Right renal pelvis (tissue), 4 donors: ENCODE measurements at regions not wholly inside any gene's neighbourhood (a gene's known extent, or its start where the extent isn't known, plus 50 kb on each side); places are given as distances from the start of the nearest gene placed in this dataset.
A peak's percentile ranks its signal among the peaks of the same experiment; 100 is the strongest.

ENCODE experiments used
- DNase-seq, 4 donors: peaks; one replicate each; pipeline ENCODE4 v3.0.0-alpha.2; 2013; ENCODE audit warnings: low read depth in 4 of 4, low spot score in 3 of 4, missing footprints in 1 of 4

DNA sequence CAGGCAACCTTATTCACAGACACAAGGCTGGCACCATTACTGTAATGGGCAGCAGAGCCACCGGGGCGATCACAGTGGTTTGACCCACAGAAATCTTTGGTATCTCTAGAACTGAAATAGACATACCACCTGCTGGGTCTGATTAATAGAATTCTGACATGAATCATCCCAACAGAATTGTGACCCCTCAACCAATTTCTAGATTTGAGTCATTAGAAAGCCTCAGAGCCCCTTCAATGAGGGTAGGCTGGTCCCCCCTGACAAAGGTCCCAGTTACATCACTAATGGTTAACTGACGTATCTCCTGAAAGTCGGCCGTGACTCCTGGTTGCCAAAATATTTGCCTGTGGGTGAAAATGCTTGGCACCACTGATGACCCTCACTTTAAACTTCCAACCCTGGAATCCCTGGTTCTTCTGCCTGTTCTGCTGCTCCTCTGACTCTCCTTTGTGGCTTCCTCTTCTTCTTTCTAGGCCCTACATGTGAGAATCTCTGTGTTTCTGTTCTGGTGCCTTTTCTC, 124.9 kb upstream of the ARID1B start:
- DNase-seq, result no peak

DNA sequence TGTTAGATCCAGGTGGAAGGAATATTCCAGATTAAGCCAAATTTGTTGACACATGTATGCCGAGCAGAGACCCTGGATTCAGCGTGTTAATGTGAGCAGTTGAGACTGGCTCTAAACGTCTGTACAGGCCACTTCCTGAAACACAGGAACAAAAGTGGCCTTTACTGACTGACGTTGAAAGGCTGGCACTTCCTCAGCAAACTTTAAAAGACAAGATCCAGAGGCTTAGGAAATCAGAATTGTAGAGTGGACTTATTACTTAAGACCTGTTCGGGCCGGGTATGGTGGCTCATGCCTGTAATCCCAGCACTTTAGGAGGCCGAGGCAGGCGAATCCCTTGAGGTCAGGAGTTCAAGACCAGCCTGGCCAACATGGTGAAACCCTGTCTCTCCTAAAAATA, 125.7 kb upstream of the ARID1B start:
- DNase-seq, result no peak

DNA sequence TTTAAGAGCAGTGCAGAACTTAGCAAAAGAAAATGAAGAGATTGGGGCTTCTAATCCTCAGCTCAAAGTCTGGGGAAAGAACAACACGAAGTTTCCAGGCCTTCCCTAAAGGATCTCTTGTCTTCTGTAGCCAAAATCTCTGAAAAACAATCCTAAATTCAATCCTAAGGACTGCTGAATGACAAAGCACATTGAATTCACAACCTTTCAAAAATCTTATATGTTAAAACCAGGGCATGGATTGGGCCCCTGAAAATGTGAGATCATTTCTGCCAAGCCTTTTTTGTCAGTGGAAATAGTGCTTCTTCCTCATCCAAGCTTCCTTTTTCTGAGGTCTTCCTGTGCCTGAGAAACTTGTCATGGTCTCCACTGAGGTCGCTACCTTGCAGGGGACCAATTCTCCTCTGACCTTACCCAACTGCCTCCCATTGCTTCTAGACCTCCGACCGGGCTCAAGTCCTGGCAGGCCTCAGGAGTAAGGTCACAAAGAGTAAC, 126.2 kb upstream of the ARID1B start:
- DNase-seq, result no peak

DNA sequence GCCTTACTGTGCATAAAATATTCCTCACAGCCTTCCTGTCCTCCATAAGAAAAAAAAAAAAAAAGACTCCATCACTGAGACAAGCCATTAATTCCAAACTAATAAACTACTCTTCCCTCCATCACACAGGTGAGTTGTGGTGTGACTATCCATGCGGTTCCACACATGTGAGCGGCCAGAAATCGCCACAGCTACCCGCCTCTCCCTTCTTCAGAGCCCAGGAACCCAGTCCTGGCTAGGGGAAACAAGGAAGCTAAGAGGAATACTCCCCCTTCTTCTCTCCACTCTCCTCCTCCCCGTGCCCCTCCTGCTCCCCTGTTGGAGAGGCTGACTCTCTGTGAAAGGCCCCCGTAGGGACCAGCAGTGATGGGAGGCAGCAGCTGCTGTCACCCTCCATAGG, 128.6 kb upstream of the ARID1B start:
- no peak for DNase-seq

DNA sequence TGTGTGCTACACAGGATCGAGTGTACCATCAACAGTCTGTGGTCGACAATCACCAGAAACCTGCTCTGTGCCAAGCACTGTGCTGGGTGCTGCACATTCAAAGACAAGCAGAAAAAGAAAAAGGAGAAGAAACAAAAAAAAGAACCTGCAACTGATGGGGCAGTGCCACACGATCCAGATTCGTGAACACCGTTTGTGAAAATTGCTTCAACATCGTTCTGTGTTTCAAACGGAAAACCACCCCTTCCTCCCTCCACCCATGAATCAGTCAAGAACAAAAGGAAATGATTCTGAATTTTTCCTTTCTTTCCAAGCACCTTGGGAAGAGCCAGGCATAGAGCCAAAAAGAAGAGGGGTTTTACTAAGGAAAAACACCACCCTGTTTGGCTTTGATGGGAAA, 129.2 kb upstream of the ARID1B start:
- DNase-seq, result no peak

DNA sequence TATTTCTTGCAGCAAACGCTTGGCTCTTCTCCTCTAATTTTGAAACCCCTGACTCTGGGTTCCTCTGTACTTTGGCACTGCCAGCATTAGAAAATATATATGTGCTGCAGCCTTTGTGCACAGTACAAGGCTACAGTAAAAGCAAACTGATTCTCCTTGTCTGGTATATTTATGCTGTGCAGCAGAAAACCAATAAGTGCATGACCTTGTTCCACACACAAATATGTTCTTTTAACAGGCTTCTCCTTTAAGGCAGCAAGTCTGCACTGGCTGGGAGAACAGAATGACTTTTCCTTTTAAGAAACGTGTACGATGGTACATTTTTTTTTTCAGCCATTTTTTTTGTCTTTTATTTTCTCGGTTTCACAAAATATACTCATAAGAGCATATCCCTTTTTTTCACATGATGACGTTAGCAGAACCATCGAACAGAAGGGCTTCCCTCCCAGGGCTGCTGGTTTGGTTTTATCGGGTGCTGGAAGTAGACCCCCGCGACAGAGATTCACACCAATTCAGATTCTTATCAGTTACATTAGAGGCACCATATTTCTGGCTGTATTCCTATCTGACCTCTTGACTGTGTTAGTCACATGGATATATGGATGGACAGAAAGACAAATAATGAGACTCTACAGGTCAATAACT, 129.9 kb upstream of the ARID1B start:
- DNase-seq, result no peak

DNA sequence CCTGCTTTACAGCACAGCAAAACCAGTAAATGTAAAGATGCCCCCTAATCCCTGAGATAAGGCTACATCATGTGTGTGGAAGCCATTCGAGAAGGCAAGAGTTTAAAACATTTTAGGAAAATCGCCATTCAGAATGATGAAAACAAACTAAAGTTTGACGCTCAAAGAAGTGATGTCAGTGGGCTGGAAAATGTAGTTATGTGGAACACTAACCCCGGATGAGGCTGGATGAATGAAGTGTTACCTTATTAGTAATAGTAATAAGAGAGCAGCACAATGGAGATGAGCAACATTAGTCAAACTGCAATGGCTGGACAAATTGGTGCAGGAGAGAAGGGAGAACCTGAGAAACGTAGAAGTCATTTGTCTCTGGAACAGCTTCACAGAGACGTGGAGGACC, 130.7 kb upstream of the ARID1B start:
- no peak for DNase-seq

DNA sequence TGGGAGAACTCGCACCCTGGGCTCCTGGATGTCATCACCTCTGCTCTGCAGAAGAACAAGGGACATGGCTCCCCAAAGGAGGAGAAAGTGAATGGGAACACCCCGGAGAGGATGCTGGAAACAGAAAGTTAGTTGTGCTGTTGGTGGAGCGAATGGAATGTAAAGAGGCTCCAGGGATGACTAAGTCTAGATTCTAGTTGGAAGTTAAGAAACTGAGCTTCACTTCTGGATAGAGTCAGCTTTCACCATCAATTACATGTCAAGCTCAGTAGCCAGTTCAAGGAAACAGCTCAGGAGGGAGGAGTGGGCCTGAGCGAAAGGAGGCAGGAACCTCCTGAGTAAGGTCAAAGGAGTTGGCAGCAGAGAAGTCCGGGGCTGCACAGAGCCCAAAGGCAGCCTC, 132.1 kb upstream of the ARID1B start:
- no peak for DNase-seq

DNA sequence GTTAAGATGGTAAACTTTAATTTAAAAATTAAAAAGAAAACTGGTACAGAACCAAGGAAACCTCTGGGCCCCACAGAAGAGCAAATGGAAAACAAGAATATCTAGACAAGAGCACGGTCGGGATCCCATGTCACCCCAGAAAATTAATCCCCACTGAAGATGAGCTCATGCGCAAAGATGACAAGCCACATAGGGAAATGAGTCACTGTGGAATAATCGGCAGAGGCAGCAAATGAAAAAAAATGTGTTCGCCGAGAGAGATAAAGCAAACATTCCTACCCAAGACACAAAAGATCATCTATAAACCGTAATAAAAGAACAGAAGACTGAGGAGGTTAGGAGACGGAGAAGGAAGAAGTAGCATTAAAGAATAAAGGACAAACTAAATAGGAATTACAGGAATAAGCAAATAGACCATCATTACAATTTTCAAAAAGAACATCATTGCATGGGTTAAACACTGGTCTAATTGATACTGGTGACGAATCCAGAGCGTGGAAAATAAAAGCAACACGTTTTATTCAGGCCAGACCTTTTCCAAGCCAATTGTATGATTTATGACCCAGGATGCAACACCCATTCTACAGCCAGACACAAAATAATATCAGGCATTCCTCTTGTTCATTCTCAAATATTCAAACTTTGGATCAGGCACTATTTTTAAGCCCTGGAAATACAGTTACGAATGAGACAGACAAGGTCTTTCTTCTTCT, 138.0 kb upstream of the ARID1B start:
- DNase-seq, result no peak

DNA sequence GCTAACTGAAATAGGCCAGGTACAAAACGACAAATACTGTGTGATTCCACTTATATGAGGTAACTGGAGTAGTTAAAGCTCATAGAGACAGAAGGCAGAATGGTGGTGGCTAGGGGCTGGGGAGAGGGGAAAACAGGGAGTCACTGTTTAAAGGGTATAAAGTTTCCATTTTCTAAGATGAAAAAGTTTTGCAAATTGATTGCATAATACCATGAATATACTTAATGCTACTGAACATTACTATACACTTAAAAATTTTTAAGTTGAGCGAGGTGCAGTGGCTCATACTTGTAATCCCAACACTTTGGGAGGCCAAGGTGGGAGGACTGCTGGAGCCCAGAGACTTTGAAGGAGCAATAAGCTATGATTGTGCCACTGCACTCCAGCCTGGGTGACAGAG, 138.6 kb upstream of the ARID1B start:
- no peak for DNase-seq

DNA sequence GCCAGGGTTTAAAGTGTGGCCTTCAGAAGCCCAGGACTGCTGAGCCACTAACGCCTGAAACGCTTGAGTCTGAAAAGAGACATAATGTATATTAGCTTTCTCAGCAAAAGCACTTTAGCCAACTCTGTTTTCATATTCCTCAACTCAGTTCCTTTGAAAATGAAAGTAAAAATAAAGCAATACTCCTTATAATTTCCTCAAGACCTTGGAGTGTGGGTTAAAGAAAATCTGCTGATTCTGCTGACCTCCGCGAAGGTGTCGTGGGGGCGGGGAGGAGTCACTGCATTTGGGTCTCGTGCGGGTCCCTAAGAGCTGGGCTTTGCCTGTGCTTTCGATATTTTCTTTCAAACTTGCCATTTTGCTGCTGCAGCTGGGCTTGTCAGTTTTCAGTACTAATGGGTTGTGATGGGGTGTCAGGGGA, 142.2 kb upstream of the ARID1B start:
- DNase-seq, result no peak

DNA sequence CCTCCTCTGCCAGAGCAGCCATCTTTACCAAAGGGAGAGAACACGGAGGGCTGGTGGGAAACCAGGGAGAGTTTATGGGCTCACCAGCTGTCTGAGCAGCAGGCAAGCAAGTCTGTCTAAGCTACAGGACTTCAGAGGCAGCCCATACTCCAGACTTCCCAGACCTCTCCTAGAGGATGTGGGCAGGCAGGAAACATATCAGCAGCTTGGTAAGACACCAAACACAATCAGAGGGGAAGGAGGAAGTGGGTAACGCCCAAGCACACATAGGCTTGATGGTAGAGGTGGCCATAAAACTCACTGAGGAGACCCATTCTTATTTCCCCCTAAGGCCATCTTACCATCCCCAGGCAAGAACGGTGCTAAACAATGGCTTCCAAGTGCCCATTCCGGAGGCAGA, 143.1 kb upstream of the ARID1B start:
- no peak for DNase-seq

DNA sequence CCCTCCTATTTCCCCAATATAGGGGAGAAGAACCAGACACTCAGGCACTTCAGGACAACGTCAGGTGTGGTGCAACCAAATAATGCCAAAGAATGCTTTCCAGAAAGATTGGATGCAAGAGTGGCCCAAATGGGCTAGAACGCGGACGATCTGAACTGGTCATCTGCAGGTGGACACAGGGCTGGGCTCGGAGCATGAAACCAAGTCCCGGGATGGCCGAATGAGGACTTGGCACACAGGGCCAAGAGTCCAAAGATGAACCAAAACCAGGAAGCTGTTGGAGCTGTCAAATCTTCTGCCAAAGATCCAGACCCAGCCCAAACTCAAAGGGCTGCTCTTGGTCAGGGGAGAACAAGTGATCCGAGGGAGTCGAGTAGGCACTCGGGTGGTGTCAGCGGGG, 143.9 kb upstream of the ARID1B start:
- DNase-seq, result no peak

DNA sequence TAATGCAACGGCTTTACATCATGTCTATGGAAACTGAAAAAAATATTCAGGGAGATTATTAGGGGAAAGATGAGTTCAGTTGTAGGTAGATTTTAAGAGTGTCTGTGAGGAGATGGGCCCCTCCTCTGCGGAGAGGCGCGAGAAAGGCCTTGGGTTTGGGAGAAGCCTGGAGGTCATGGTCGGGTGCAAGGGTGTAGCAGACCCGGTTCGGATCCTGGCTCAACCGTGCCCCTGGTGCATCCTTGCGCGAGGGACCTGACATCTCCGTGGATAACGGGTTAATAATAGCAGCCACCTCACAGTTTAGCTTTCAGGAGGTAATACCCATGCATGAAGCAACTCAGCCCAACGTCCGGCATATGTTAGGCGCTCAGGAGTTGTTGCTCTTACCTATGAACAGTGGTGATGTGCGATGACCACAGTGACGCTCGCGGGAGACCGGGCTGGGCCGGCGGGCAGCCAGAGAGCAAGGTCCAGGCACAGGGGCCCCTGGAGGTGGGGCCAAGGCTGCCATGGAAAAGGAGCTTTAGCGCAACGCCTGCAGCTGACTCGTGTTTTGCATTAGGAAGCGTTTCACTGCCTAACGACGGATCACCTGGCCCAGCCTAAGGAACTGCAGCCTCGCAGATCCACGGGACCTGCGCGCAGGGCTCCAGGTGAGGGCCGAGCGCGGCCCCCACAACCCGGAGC, 146.4 kb upstream of the ARID1B start:
- no peak for DNase-seq

DNA sequence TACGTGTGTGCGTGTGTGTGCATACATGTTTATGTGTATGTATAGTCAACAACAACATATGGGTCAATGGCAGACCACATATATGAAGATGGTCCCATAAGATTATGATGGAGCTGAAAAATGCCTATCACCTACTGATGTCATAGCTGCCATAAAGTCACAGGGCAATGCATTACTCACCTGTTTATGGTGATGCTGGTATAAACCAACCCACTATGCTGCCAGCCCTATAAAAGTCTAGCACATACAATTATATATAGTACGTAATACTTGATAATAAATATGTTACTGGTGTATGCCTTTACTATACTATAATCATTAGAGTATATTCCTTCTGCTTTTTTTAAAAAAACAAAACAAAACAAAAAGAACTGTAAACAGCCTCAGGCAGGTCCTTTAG, 148.4 kb upstream of the ARID1B start:
- DNase-seq, result no peak

DNA sequence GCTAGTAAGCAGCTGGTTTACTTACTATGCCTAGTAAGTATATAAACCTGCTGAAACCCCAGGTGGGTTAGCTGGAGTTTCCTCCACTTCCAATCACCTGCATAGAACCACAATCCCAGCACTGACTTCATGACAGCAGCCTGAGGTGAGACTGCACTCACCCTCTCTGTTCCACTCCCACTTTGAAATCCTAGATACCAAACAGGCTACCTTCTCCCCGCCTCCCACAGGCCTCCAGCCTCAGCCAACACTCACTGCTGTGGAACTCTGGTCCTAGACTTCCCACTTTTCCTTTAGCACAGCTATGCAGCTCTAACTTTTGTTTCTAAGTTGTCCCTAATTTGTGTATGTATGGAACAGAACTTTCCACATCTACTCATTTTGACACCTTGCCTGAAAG, 149.7 kb upstream of the ARID1B start:
- no peak for DNase-seq

DNA sequence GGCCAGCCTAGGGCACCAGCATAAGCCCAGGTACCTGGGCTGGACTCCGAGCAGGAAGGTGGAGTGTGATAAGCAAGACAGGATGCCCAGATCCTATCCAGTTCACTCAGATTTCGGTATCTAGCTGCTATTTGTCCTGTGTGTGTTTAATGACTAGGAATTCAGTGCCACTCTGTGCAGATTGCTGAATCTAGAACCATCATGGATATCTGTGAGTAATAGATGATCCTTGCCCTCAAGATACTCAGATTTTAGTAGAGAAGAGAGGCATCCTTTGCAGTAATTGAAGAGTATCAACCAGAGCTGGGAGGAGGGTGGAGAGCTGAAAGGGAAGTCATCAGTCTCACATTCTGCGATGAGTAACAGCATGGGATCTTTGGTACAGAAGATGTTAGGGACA, 155.0 kb upstream of the ARID1B start:
- DNase-seq, result no peak

DNA sequence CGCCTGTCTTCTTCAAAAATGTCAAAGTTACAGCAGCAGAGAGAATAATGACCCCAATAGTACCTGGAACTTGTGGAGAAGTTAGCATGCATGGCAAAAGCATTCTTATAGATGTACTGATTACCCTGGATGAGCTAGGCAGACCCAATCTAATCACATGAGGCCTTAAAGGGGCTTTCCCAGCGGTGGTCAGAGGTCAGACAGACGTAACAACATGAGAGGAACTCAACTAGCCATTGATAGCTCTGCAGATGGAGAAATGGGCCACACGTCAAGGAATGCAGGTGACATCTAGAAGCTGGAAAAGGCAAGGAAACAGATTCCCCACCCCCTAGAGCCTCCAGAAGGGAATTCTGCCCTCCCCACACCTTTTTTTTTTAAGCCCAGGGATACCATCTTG, 156.8 kb upstream of the ARID1B start:
- no peak for DNase-seq

DNA sequence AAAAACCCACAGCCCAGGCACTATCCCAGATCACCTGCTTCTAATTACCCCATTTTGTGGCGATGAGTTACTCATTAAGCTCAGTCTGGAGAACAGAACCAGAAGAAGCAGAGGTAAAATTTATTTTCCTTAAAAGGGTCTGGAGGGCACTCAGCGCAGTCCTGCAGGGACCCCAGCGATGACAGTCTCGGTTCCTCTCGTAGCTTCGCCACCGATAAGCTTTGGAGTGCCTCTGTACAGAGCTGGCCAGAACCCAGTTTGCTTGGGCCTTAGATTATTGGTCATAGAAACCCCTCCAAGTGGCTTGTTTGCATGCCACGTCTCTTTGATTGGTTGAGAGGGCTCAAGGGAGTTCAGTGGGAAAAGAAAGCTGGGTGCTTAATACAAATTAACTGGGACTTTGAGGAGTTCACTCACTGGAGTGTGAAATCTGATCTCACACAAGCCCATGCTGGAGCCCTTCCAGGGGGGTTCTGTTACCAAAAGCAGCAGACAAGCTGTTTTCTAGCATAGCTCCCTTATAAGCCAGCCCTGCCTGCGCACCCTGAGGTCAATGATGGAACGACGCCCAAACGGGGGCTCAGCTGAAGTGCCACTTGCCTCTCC, 158.5 kb upstream of the ARID1B start:
- DNase-seq, result peak in 3 of 4 donors; percentile 41 to 54 (median 44)

DNA sequence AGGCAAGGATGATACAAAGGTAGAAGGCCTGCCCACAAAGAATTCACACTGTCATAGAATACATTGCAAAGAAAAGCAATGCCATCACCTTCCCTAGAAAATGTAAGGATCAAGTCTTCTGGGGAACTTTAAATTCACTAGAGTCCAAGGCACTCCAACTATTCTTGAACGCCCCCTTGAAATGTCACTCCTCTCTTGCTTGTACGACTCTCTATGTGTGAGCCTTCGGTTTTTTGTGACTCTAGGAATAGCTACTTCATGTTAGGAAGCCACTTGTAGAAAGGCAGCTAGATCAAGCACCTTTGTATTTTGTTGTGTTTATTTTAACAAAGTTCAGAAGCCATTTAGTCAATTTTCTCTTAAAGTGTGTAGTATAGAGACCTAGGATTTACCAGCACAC, 159.2 kb upstream of the ARID1B start:
- DNase-seq, result no peak

DNA sequence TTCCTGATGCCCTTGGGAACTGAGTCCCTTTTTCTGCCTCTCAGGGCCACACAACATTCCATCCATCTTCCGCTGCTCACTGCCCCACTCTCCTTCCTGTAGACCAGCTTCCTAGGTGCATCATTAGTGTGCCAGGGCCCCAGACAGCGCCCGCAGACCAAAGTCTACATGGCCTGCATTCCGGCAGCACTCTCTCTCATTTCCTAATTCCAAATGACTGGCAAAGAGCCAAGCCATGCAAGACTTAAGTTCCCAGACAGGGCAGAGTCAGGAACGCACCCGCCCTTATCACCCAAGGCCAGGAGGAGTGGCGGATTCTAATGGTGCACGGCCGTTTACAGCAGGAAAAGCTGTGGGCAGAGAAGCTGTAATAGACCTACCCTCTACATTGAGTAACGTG, 159.8 kb upstream of the ARID1B start:
- DNase-seq, result peak in 3 of 4 donors; percentile 46 to 53 (median 46)
